ENCODE measurements at regions not wholly inside any gene's neighbourhood (a gene's known extent, or its start where the extent isn't known, plus 50 kb on each side); places are given as distances from the start of the nearest gene placed in this dataset.

- TF ChIP-seq CTCF (IDR thresholded peaks at IDR 0.05): no peak
- no peak for TF ChIP-seq POLR2A (IDR thresholded peaks at IDR 0.05)
Measured at GRCh38 chr4:116217781-116218180, 867.6 kb downstream of the TRAM1L1 start.
